T-helper 17 cell (primary cell): ENCODE measurements at regions not wholly inside any gene's neighbourhood (a gene's known extent, or its start where the extent isn't known, plus 50 kb on each side); places are given as distances from the start of the nearest gene placed in this dataset.
"Not testable (repeated sequence)": the region's sequence is repeated elsewhere in the genome, so short reads cannot be mapped to it uniquely, and the experiment has no call there.

Source experiments
- ATAC-seq: fragments of 150-1000 bp; cut with Tn5 transposase; 2 replicates; pipeline ENCODE4 v1.10.0; 2021; ENCODE audit warnings: mild to moderate bottlenecking, moderate library complexity
- DNase-seq, 3 donors: peaks; one replicate each; pipeline versions ENCODE4 v3.0.0 to v3.0.0-alpha.2; 2020 to 2021
- H3K9me3 ChIP-seq: one replicate; pipeline ENCODE4 v1.7.0; 2013; ENCODE audit warnings: low read length, mild to moderate bottlenecking; ENCODE audit not compliant: control insufficient read depth, poor library complexity, severe bottlenecking
- H3K27ac Mint-ChIP-seq: one replicate; pipeline ENCODE4 v1.8.0; 2022; ENCODE audit warnings: mild to moderate bottlenecking, moderate library complexity, mixed read lengths
- H3K27me3 Mint-ChIP-seq: one replicate; pipeline ENCODE4 v1.8.0; 2022; ENCODE audit warnings: mixed read lengths
- H3K36me3 Mint-ChIP-seq: one replicate; pipeline ENCODE4 v1.8.0; 2022; ENCODE audit warnings: low read depth, mixed read lengths
- H3K4me1 Mint-ChIP-seq: one replicate; pipeline ENCODE4 v1.8.0; 2022; ENCODE audit warnings: mild to moderate bottlenecking, mixed read lengths
- H3K4me3 Mint-ChIP-seq: one replicate; pipeline ENCODE4 v1.8.0; 2022; ENCODE audit warnings: mild to moderate bottlenecking, moderate library complexity, mixed read lengths

GRCh38 chr4:60345392-60345791 is 854.7 kb upstream of the ADGRL3 start:
- H3K36me3 Mint-ChIP-seq, result no peaks in the 10 kb centered on the region
- H3K27ac Mint-ChIP-seq, result no peak overlapping the region
- DNase-seq (no peak), ATAC-seq (no peak)
- no peaks in the 10 kb centered on the region for H3K9me3 ChIP-seq
- no peak overlapping the region for H3K4me3 Mint-ChIP-seq
- no peaks in the 10 kb centered on the region for H3K27me3 Mint-ChIP-seq
- no peaks in the 10 kb centered on the region for H3K4me1 Mint-ChIP-seq

- no peak for DNase-seq
- H3K9me3 ChIP-seq, result no peaks in the 10 kb centered on the region
- no peak overlapping the region for H3K27ac Mint-ChIP-seq
- H3K27me3 Mint-ChIP-seq, result no peaks in the 10 kb centered on the region
- H3K36me3 Mint-ChIP-seq, result no peaks in the 10 kb centered on the region
- no peak for ATAC-seq
- no peaks in the 10 kb centered on the region for H3K4me1 Mint-ChIP-seq
- H3K4me3 Mint-ChIP-seq, result no peak overlapping the region
These were observed 840.3 kb upstream of the ADGRL3 start for GRCh38 chr4:60359746-60360367.

- DNase-seq, result no peak
- ATAC-seq, result no peak
- H3K4me1 Mint-ChIP-seq, result no peaks in the 10 kb centered on the region
- H3K27ac Mint-ChIP-seq, result no peak overlapping the region
- no peak overlapping the region for H3K4me3 Mint-ChIP-seq
- H3K36me3 Mint-ChIP-seq, result no peaks in the 10 kb centered on the region
- no peaks in the 10 kb centered on the region for H3K9me3 ChIP-seq
- H3K27me3 Mint-ChIP-seq, result no peaks in the 10 kb centered on the region
These were observed 835.0 kb upstream of the ADGRL3 start for GRCh38 chr4:60365176-60365575.

GRCh38 chr4:60366661-60367060 is 833.5 kb upstream of the ADGRL3 start:
- H3K4me3 Mint-ChIP-seq, result no peak overlapping the region
- H3K9me3 ChIP-seq, result no peaks in the 10 kb centered on the region
- no peaks in the 10 kb centered on the region for H3K4me1 Mint-ChIP-seq
- ATAC-seq, result no peak
- no peak for DNase-seq
- H3K27ac Mint-ChIP-seq, result no peak overlapping the region
- H3K36me3 Mint-ChIP-seq, result no peaks in the 10 kb centered on the region
- H3K27me3 Mint-ChIP-seq, result no peaks in the 10 kb centered on the region

GRCh38 chr4:60368986-60369385 is 831.1 kb upstream of the ADGRL3 start:
- no peak overlapping the region for H3K27ac Mint-ChIP-seq
- ATAC-seq (no peak), DNase-seq (no peak)
- no peak overlapping the region for H3K4me3 Mint-ChIP-seq
- no peaks in the 10 kb centered on the region for H3K9me3 ChIP-seq
- no peaks in the 10 kb centered on the region for H3K27me3 Mint-ChIP-seq
- no peaks in the 10 kb centered on the region for H3K36me3 Mint-ChIP-seq
- H3K4me1 Mint-ChIP-seq, result no peaks in the 10 kb centered on the region

- no peaks in the 10 kb centered on the region for H3K4me1 Mint-ChIP-seq
- H3K27ac Mint-ChIP-seq, result no peak overlapping the region
- H3K36me3 Mint-ChIP-seq, result no peaks in the 10 kb centered on the region
- no peak for ATAC-seq
- DNase-seq, result no peak
- no peaks in the 10 kb centered on the region for H3K27me3 Mint-ChIP-seq
- no peak overlapping the region for H3K4me3 Mint-ChIP-seq
- H3K9me3 ChIP-seq, result peaks cover 4% of the 10 kb centered on the region
These were observed 822.1 kb upstream of the ADGRL3 start for GRCh38 chr4:60378010-60378409.

GRCh38 chr4:60384516-60384915 is 815.6 kb upstream of the ADGRL3 start:
- no peak overlapping the region for H3K27ac Mint-ChIP-seq
- H3K4me3 Mint-ChIP-seq, result no peak overlapping the region
- H3K27me3 Mint-ChIP-seq, result no peaks in the 10 kb centered on the region
- H3K9me3 ChIP-seq, result no peaks in the 10 kb centered on the region
- H3K4me1 Mint-ChIP-seq, result no peaks in the 10 kb centered on the region
- no peak for DNase-seq
- ATAC-seq, result no peak
- no peaks in the 10 kb centered on the region for H3K36me3 Mint-ChIP-seq

- no peak for DNase-seq
- Mint-ChIP-seq H3K27me3 (no peaks in the 10 kb centered on the region), H3K36me3 (no peaks in the 10 kb centered on the region), H3K27ac (no peak overlapping the region), H3K4me3 (no peak overlapping the region), H3K4me1 (no peaks in the 10 kb centered on the region)
- no peak for ATAC-seq
- no peaks in the 10 kb centered on the region for H3K9me3 ChIP-seq
These were observed 810.5 kb upstream of the ADGRL3 start for GRCh38 chr4:60389633-60390032.

GRCh38 chr4:60396341-60397049 is 803.6 kb upstream of the ADGRL3 start:
- Mint-ChIP-seq H3K36me3 (no peaks in the 10 kb centered on the region), H3K27ac (no peak overlapping the region), H3K4me3 (no peak overlapping the region), H3K4me1 (no peaks in the 10 kb centered on the region), H3K27me3 (no peaks in the 10 kb centered on the region)
- ATAC-seq (no peak), DNase-seq (no peak)
- no peaks in the 10 kb centered on the region for H3K9me3 ChIP-seq

GRCh38 chr4:60400593-60400992 is 799.5 kb upstream of the ADGRL3 start:
- H3K9me3 ChIP-seq, result no peaks in the 10 kb centered on the region
- H3K4me1 Mint-ChIP-seq, result no peaks in the 10 kb centered on the region
- H3K27ac Mint-ChIP-seq, result no peak overlapping the region
- H3K4me3 Mint-ChIP-seq, result no peak overlapping the region
- no peaks in the 10 kb centered on the region for H3K27me3 Mint-ChIP-seq
- DNase-seq, result no peak
- no peak for ATAC-seq
- H3K36me3 Mint-ChIP-seq, result no peaks in the 10 kb centered on the region

GRCh38 chr4:60404027-60404426 is 796.1 kb upstream of the ADGRL3 start:
- no peak overlapping the region for H3K27ac Mint-ChIP-seq
- H3K4me3 Mint-ChIP-seq, result no peak overlapping the region
- H3K36me3 Mint-ChIP-seq, result no peaks in the 10 kb centered on the region
- no peak for ATAC-seq
- no peaks in the 10 kb centered on the region for H3K27me3 Mint-ChIP-seq
- no peak for DNase-seq
- H3K4me1 Mint-ChIP-seq, result no peaks in the 10 kb centered on the region
- no peaks in the 10 kb centered on the region for H3K9me3 ChIP-seq

GRCh38 chr4:60422439-60422838 is 777.7 kb upstream of the ADGRL3 start:
- ATAC-seq (no peak), DNase-seq (no peak)
- no peaks in the 10 kb centered on the region for H3K9me3 ChIP-seq
- H3K4me1 Mint-ChIP-seq, result no peaks in the 10 kb centered on the region
- H3K4me3 Mint-ChIP-seq, result no peak overlapping the region
- H3K36me3 Mint-ChIP-seq, result no peaks in the 10 kb centered on the region
- H3K27me3 Mint-ChIP-seq, result no peaks in the 10 kb centered on the region
- no peak overlapping the region for H3K27ac Mint-ChIP-seq

GRCh38 chr4:60423573-60424184 is 776.4 kb upstream of the ADGRL3 start:
- ATAC-seq, result not testable (repeated sequence)

GRCh38 chr4:60432911-60433310 is 767.2 kb upstream of the ADGRL3 start:
- no peak overlapping the region for H3K27ac Mint-ChIP-seq
- H3K4me1 Mint-ChIP-seq, result no peaks in the 10 kb centered on the region
- H3K4me3 Mint-ChIP-seq, result no peak overlapping the region

More at GRCh38 chr4:60423573-60424184, 776.4 kb upstream of the ADGRL3 start:
- not testable (repeated sequence) for DNase-seq, H3K27ac Mint-ChIP-seq, H3K36me3 Mint-ChIP-seq, H3K4me3 Mint-ChIP-seq, H3K4me1 Mint-ChIP-seq, H3K27me3 Mint-ChIP-seq, H3K9me3 ChIP-seq

More at GRCh38 chr4:60432911-60433310, 767.2 kb upstream of the ADGRL3 start:
- H3K36me3 Mint-ChIP-seq, result no peaks in the 10 kb centered on the region
- DNase-seq (no peak), ATAC-seq (no peak)
- H3K27me3 Mint-ChIP-seq, result no peaks in the 10 kb centered on the region
- H3K9me3 ChIP-seq, result no peaks in the 10 kb centered on the region
